NCI-H510A (cell line): ENCODE measurements at regions not wholly inside any gene's neighbourhood (a gene's known extent, or its start where the extent isn't known, plus 50 kb on each side); places are given as distances from the start of the nearest gene placed in this dataset.
A peak's percentile ranks its signal among the peaks of the same experiment; 100 is the strongest.
"Not testable (repeated sequence)": the region's sequence is repeated elsewhere in the genome, so short reads cannot be mapped to it uniquely, and the experiment has no call there.

ENCODE experiments used
- DNase-seq: peaks from one replicate; lab custom pipeline; 2025; lab: John Stamatoyannopoulos, UW

GRCh38 chr5:135156715-135157404 lies 122.8 kb upstream of the PITX1 start:
- peak; percentile 60 for DNase-seq

- DNase-seq = no peak
These were observed 122.3 kb upstream of the PITX1 start for GRCh38 chr5:135156337-135156714.

- DNase-seq = no peak
These were observed 121.7 kb upstream of the PITX1 start for GRCh38 chr5:135155616-135156214.

- DNase-seq = no peak
These were observed 120.9 kb upstream of the PITX1 start for GRCh38 chr5:135154961-135155360.

- no peak for DNase-seq
These were observed 120.2 kb upstream of the PITX1 start for GRCh38 chr5:135154197-135154596.

GRCh38 chr5:135153661-135154060 lies 119.6 kb upstream of the PITX1 start:
- no peak for DNase-seq

- DNase-seq = no peak
These were observed 119.2 kb upstream of the PITX1 start for GRCh38 chr5:135153259-135153658.

- DNase-seq = not testable (repeated sequence)
These were observed 117.6 kb upstream of the PITX1 start for GRCh38 chr5:135151660-135152059.

GRCh38 chr5:135151256-135151655 lies 117.2 kb upstream of the PITX1 start:
- DNase-seq = no peak

GRCh38 chr5:135150767-135151166 lies 116.7 kb upstream of the PITX1 start:
- no peak for DNase-seq

- no peak for DNase-seq
These were observed 116.1 kb upstream of the PITX1 start for GRCh38 chr5:135149956-135150723.

GRCh38 chr5:135149229-135149955 lies 115.4 kb upstream of the PITX1 start:
- no peak for DNase-seq

- DNase-seq = no peak
These were observed 113.5 kb upstream of the PITX1 start for GRCh38 chr5:135147294-135148090.

GRCh38 chr5:135145985-135146384 lies 112.0 kb upstream of the PITX1 start:
- no peak for DNase-seq

GRCh38 chr5:135143682-135144081 lies 109.7 kb upstream of the PITX1 start:
- not testable (repeated sequence) for DNase-seq

GRCh38 chr5:135141303-135142268 lies 107.6 kb upstream of the PITX1 start:
- peak; percentile 42 for DNase-seq

GRCh38 chr5:135140446-135141204 lies 106.6 kb upstream of the PITX1 start:
- no peak for DNase-seq

- no peak for DNase-seq
These were observed 105.5 kb upstream of the PITX1 start for GRCh38 chr5:135139381-135140134.
